K562 (cell line): ENCODE measurements at regions not wholly inside any gene's neighbourhood (a gene's known extent, or its start where the extent isn't known, plus 50 kb on each side); places are given as distances from the start of the nearest gene placed in this dataset.

Experiments
- ATAC-seq: fragments of 200-7000 bp; cut with Tn5 transposase; 3 replicates; pipeline ENCODE4 v1.9.1; 2020; ENCODE audit warnings: moderate library complexity
- BruUV-seq: library from RNA; stranded (reverse); fragments of 400-500 nt; replicated peaks from 2 replicates; lab custom pipeline; 2021; lab: Mats Ljungman, UMichigan
- CTCF ChIA-PET: fragments of 300-600 bp; formaldehyde crosslinking; extraction: SDS; loops from one replicate; lab custom pipeline; 2021; ENCODE audit warnings: low intra/inter-chr PET ratio; lab: Yijun Ruan, JAX
- POLR2A ChIA-PET: fragments of 300-600, 350-650 bp; sonication (Branson Sonifier 250); formaldehyde crosslinking; extraction: SDS; loops from one replicate; lab custom pipeline; 2021; ENCODE audit warnings: antibody characterized with exemption, inconsistent platforms; lab: Yijun Ruan, JAX
- DNase-seq, 4 experiments: peaks; one replicate each; pipeline versions ENCODE4 v3.0.0 to v3.0.0-alpha.2; 2011 to 2018; ENCODE audit warnings: low spot score in 3 of 4, mixed read lengths in 3 of 4; ENCODE audit errors: extremely low read depth in 1 of 4
- FAIRE-seq: peaks from 2 replicates; lab custom pipeline; 2011; peaks lifted over from hg19 to GRCh38; lab: Jason Lieb, UNC
- H2AFZ ChIP-seq: 2 replicates; pipeline ENCODE4 v1.6.0; 2011; ENCODE audit warnings: low read depth, low read length, control low read depth, inconsistent platforms
- H3K27ac ChIP-seq: fragments of 200-600 bp; 3 replicates; pipeline ENCODE4 v1.8.0; 2011; ENCODE audit warnings: low read depth, mild to moderate bottlenecking, control low read depth, inconsistent platforms, low read length, moderate library complexity, mixed read lengths; ENCODE audit errors: extremely low read depth
- H3K27me3 ChIP-seq, 2 experiments: fragments of 300-600 bp in 1 of 2; 2 replicates in 1 of 2; 3 replicates in 1 of 2; pipeline versions ENCODE4 v1.6.0 to v1.8.0; 2011; ENCODE audit warnings: inconsistent platforms in 2 of 2, low read length in 2 of 2, mild to moderate bottlenecking in 1 of 2, mixed read lengths in 1 of 2, moderate library complexity in 1 of 2; ENCODE audit not compliant: control insufficient read depth in 2 of 2, insufficient read depth in 2 of 2
- H3K36me3 ChIP-seq: fragments of 300-600 bp; 3 replicates; pipeline ENCODE4 v1.8.0; 2011; ENCODE audit warnings: mild to moderate bottlenecking, low read length, inconsistent platforms; ENCODE audit not compliant: control insufficient read depth, insufficient read depth
- H3K4me1 ChIP-seq, 2 experiments: fragments of 200-600 bp in 1 of 2; replicated peaks in 1 of 2; 2 replicates in 1 of 2; 3 replicates in 1 of 2; pipeline versions ENCODE4 v1.5.1 to v1.8.0; 2011; ENCODE audit warnings: inconsistent platforms in 2 of 2, low read length in 2 of 2, mild to moderate bottlenecking in 1 of 2, mixed read lengths in 1 of 2, moderate library complexity in 1 of 2; ENCODE audit not compliant: control insufficient read depth in 2 of 2, insufficient read depth in 2 of 2
- H3K4me2 ChIP-seq: 2 replicates; pipeline ENCODE4 v1.6.1; 2011; ENCODE audit warnings: low read length, control low read depth, inconsistent platforms, mixed read lengths; ENCODE audit not compliant: insufficient read depth
- H3K4me3 ChIP-seq: fragments of 200-600 bp; sonication (generic), shearing (Covaris generic); 2 replicates; pipeline ENCODE4 v1.5.1; 2016; ENCODE audit warnings: control low read depth, inconsistent platforms
- H3K79me2 ChIP-seq: fragments of 200-600 bp; 3 replicates; pipeline ENCODE4 v1.8.0; 2011; ENCODE audit warnings: low read length, inconsistent platforms; ENCODE audit not compliant: control insufficient read depth, insufficient read depth
- H3K9ac ChIP-seq, 2 experiments: 2 replicates each; pipeline versions ENCODE4 v1.6.0 to v1.6.1; 2011; ENCODE audit warnings: low read depth in 2 of 2, low read length in 2 of 2, control low read depth in 1 of 2, inconsistent platforms in 1 of 2, mild to moderate bottlenecking in 1 of 2, mixed read lengths in 1 of 2; ENCODE audit not compliant: insufficient read depth in 1 of 2
- H3K9me1 ChIP-seq: one replicate; pipeline ENCODE4 v1.6.0; 2011; ENCODE audit warnings: inconsistent platforms, mild to moderate bottlenecking, low read length, moderate library complexity; ENCODE audit not compliant: control insufficient read depth, insufficient read depth
- H3K9me3 ChIP-seq: replicated peaks from 2 replicates; pipeline ENCODE4 v1.5.1; 2011; ENCODE audit warnings: low read depth, low read length, inconsistent platforms; ENCODE audit not compliant: control insufficient read depth, insufficient read depth
- H4K20me1 ChIP-seq: replicated peaks from 2 replicates; pipeline ENCODE4 v1.6.1; 2011; ENCODE audit warnings: low read length, inconsistent platforms, mixed read lengths; ENCODE audit not compliant: control insufficient read depth, insufficient read depth
- ARHGAP35 ChIP-seq: fragments of 450-650 bp; IDR thresholded peaks from 2 replicates; pipeline ENCODE4 v1.6.1; 2018; ENCODE audit not compliant: partially characterized antibody
- BMI1 ChIP-seq: fragments of 150-350 bp; IDR thresholded peaks from 2 replicates; pipeline ENCODE4 v1.6.1; 2014; ENCODE audit warnings: low read length
- ESRRA ChIP-seq: fragments of 450-650 bp; IDR thresholded peaks from 2 replicates; pipeline ENCODE4 v1.6.1; 2014; ENCODE audit warnings: low read depth, mild to moderate bottlenecking, moderate library complexity, borderline replicate concordance
- ETV5 ChIP-seq: sonication (generic); formaldehyde crosslinking; IDR thresholded peaks from 2 replicates; pipeline ENCODE4 v1.4.0; 2020; ENCODE audit warnings: low read depth, mild to moderate bottlenecking, missing genetic modification reagents
- FIP1L1 ChIP-seq: fragments of 200-400 bp; formaldehyde crosslinking; IDR thresholded peaks from 2 replicates; pipeline ENCODE4 v1.6.1; 2018; ENCODE audit warnings: mild to moderate bottlenecking, low read depth, low read length; ENCODE audit not compliant: poor library complexity, severe bottlenecking
- RBM34 ChIP-seq: fragments of 200-400 bp; formaldehyde crosslinking; IDR thresholded peaks from 2 replicates; pipeline ENCODE4 v1.6.1; 2018; ENCODE audit warnings: low read length, borderline replicate concordance; ENCODE audit not compliant: insufficient read depth
- SIN3B ChIP-seq: fragments of 450-650 bp; IDR thresholded peaks from 2 replicates; pipeline ENCODE4 v1.6.1; 2017; ENCODE audit warnings: low read depth, mild to moderate bottlenecking, moderate library complexity
- SRSF9 ChIP-seq: fragments of 200-400 bp; formaldehyde crosslinking; IDR thresholded peaks from 2 replicates; pipeline ENCODE4 v1.6.1; 2017; ENCODE audit warnings: low read depth, low read length, borderline replicate concordance
- TCF3 ChIP-seq: sonication (generic); formaldehyde crosslinking; IDR thresholded peaks from 2 replicates; pipeline ENCODE4 v1.4.0; 2020; ENCODE audit warnings: mild to moderate bottlenecking, missing genetic modification reagents
- TOE1 ChIP-seq, 2 experiments: fragments of 450-650 bp in 1 of 2; sonication (generic) in 1 of 2; formaldehyde crosslinking in 1 of 2; IDR thresholded peaks; 2 replicates each; pipeline versions ENCODE4 v1.7.1 to v1.8.0; 2016 to 2022; ENCODE audit warnings: borderline replicate concordance in 2 of 2, mild to moderate bottlenecking in 2 of 2, antibody characterized with exemption in 1 of 2, inconsistent platforms in 1 of 2, low read depth in 1 of 2, missing genetic modification reagents in 1 of 2, moderate library complexity in 1 of 2
- ZFPM2 ChIP-seq: fragments of 250-450 bp; sonication (Bioruptor Pico); IDR thresholded peaks from 2 replicates; pipeline ENCODE4 v1.5.1; 2022; ENCODE audit warnings: mild to moderate bottlenecking
- ZNF12 ChIP-seq: sonication (generic); formaldehyde crosslinking; IDR thresholded peaks from 2 replicates; pipeline ENCODE4 v1.4.0; 2020; ENCODE audit warnings: mild to moderate bottlenecking, missing genetic modification reagents
- ZNF583 ChIP-seq: fragments of 250-450 bp; sonication (Bioruptor Pico); IDR thresholded peaks from 2 replicates; pipeline ENCODE4 v1.4.0; 2020
- WGBS: fragments of 100-300 bp; shearing (Covaris generic); methylation state at CpG from one replicate; pipeline ENCODE4 v1.1.6; 2016; ENCODE audit warnings: low coverage, mixed read lengths; ENCODE audit not compliant: insufficient coverage; ENCODE audit errors: missing lambda C conversion rate; 5-methylcytosine and 5-hydroxymethylcytosine counted together
- in situ Hi-C: fragments of 300-500 bp; cut with MboI; formaldehyde crosslinking; loops from 4 replicates; pipeline ENCODE4 v1.15.0; 2018; ENCODE audit warnings: inconsistent platforms, mixed read lengths
- intact Hi-C: fragments of 100-400 bp; cut with micrococcal nuclease; formaldehyde crosslinking; loops from 2 replicates; pipeline ENCODE4 v1.14.2; 2022
- TF ChIP-seq, protein P1 (sequence below): conservative IDR thresholded peaks from 2 replicates; pipeline ENCODE4 v1.6.1; 2011; ENCODE audit warnings: low read depth, mild to moderate bottlenecking, low read length; ENCODE audit not compliant: control insufficient read depth

DNA sequence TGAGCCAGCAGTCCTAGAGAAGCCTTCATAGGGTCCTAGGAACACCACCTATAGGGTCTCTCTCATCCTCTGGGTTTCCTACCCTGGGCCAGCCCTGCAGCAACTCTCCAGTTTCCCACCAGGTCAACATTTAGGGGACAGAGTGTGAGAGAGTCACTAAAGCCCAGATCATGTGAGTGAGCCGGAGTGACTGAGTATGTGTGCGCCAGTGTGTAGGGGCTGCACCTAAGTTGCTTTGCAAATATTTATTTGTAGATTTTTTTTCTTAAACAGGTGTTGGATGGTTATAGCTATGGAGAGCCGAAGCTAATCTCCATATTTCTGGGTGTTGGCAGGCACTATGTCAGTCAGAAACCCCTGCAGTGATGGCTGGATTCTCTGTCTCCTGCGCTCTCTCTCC, 232.5 kb upstream of the NCAM1 start:
- no peak for ATAC-seq
- H3K27ac ChIP-seq, result no peak overlapping the region
- no peak for TF ChIP-seq ZNF583 (CRISPR knock-in tag)
- FAIRE-seq, result no peak
- no peak overlapping the region for H3K4me3 ChIP-seq
- ChIA-PET CTCF (no interaction called here), POLR2A (no interaction called here)
- no peaks in the 10 kb centered on the region for H3K79me2 ChIP-seq
- in situ Hi-C loops (no loop called here), intact Hi-C loops (no loop called here)
- BruUV-seq, result no TSS peak
- H4K20me1 ChIP-seq, result no peaks in the 10 kb centered on the region
- no peak overlapping the region for H2AFZ ChIP-seq
- no peak for DNase-seq
- no peaks in the 10 kb centered on the region for H3K36me3 ChIP-seq
- no peaks in the 10 kb centered on the region for H3K4me1 ChIP-seq
- H3K9me1 ChIP-seq, result no peaks in the 10 kb centered on the region
- H3K27me3 ChIP-seq, result no peaks in the 10 kb centered on the region
- H3K9ac ChIP-seq, result no peak overlapping the region
- no peak overlapping the region for H3K4me2 ChIP-seq
- WGBS, result 3% methylated on average over 4 of the region's 4 CpGs
- H3K9me3 ChIP-seq, result no peaks in the 10 kb centered on the region

DNA sequence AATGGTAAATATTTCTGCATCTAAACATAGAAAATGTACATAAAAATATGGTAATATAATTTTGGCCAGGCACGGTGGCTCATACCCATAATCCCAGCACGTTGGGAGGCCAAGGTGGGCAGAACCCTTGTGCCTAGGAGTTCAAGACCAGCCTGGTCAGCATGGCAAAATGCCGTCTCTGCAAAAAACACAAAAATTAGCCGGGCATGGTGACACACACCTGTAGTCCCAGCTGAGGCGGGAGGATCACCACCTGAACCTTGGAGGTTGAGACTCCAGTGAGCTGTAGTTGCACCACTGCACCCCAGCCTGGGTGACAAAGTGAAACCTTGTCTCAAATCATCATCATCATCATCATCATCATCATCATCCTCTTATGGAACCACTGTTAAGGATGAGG, 230.6 kb upstream of the NCAM1 start:
- Histone ChIP-seq H3K27me3 (no peaks in the 10 kb centered on the region), H3K9me1 (no peaks in the 10 kb centered on the region), H2AFZ (no peak overlapping the region), H3K36me3 (no peaks in the 10 kb centered on the region), H3K4me3 (no peak overlapping the region)
- WGBS, result 0% methylated on average over 4 of the region's 5 CpGs
- no peak for DNase-seq
- no peak for ATAC-seq
- in situ Hi-C loops, result no loop called here
- intact Hi-C loops, result no loop called here
- no peak for TF ChIP-seq SRSF9
- no peak for TF ChIP-seq ETV5 (CRISPR knock-in tag)
- TF ChIP-seq ARHGAP35, result no peak
- no peak for TF ChIP-seq TCF3 (CRISPR knock-in tag)
- no peak for TF ChIP-seq ESRRA
- TF ChIP-seq SIN3B, result no peak
- TF ChIP-seq, protein P1, sequence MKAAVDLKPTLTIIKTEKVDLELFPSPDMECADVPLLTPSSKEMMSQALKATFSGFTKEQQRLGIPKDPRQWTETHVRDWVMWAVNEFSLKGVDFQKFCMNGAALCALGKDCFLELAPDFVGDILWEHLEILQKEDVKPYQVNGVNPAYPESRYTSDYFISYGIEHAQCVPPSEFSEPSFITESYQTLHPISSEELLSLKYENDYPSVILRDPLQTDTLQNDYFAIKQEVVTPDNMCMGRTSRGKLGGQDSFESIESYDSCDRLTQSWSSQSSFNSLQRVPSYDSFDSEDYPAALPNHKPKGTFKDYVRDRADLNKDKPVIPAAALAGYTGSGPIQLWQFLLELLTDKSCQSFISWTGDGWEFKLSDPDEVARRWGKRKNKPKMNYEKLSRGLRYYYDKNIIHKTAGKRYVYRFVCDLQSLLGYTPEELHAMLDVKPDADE, result no peak
- TF ChIP-seq BMI1, result no peak
- no peak for TF ChIP-seq TOE1 (IDR thresholded peaks at IDR 0.05; ENCODE audit: borderline replicate concordance)
- TF ChIP-seq TOE1 (CRISPR knock-in tag; IDR thresholded peaks at IDR 0.05; ENCODE audit: borderline replicate concordance, low read depth), result no peak
- TF ChIP-seq ZNF12 (CRISPR knock-in tag), result no peak
- TF ChIP-seq ZFPM2 (CRISPR knock-in tag), result no peak
- TF ChIP-seq FIP1L1, result no peak
- TF ChIP-seq RBM34, result no peak
- TF ChIP-seq, all 486 proteins: peak for 0
- H3K4me1 ChIP-seq, result no peaks in the 10 kb centered on the region
- H3K4me2 ChIP-seq, result no peak overlapping the region
- no peak for FAIRE-seq
- H3K27ac ChIP-seq, result no peak overlapping the region
- H3K9me3 ChIP-seq, result no peaks in the 10 kb centered on the region
- no peaks in the 10 kb centered on the region for H3K79me2 ChIP-seq
- no TSS peak for BruUV-seq
- H3K9ac ChIP-seq, result no peak overlapping the region
- H4K20me1 ChIP-seq, result no peaks in the 10 kb centered on the region
- ChIA-PET POLR2A (no interaction called here), CTCF (no interaction called here)
